ENCODE measurements at regions not wholly inside any gene's neighbourhood (a gene's known extent, or its start where the extent isn't known, plus 50 kb on each side); places are given as distances from the start of the nearest gene placed in this dataset.

- TF ChIP-seq RAD21 (CRISPR knock-in tag; conservative IDR thresholded peaks at IDR 0.05 in 1 of 2, IDR thresholded peaks at IDR 0.05 in 1 of 2) = 0 out of 4 replicates have a peak, but pooled peaks of 1 of the 2 experiments have one; percentile 13
- TF ChIP-seq, protein P1, sequence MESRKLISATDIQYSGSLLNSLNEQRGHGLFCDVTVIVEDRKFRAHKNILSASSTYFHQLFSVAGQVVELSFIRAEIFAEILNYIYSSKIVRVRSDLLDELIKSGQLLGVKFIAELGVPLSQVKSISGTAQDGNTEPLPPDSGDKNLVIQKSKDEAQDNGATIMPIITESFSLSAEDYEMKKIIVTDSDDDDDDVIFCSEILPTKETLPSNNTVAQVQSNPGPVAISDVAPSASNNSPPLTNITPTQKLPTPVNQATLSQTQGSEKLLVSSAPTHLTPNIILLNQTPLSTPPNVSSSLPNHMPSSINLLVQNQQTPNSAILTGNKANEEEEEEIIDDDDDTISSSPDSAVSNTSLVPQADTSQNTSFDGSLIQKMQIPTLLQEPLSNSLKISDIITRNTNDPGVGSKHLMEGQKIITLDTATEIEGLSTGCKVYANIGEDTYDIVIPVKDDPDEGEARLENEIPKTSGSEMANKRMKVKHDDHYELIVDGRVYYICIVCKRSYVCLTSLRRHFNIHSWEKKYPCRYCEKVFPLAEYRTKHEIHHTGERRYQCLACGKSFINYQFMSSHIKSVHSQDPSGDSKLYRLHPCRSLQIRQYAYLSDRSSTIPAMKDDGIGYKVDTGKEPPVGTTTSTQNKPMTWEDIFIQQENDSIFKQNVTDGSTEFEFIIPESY (CRISPR knock-in tag; IDR thresholded peaks at IDR 0.05) = no peak
- TF ChIP-seq HBP1 (CRISPR knock-in tag; IDR thresholded peaks at IDR 0.05) = no peak
- TF ChIP-seq CHD1 (IDR thresholded peaks at IDR 0.05; ENCODE audit: low read length) = no peak
- TF ChIP-seq BHLHE40 (IDR thresholded peaks at IDR 0.05; ENCODE audit: low read length) = no peak
- no peak for TF ChIP-seq ZNF76 (CRISPR knock-in tag; IDR thresholded peaks at IDR 0.05; ENCODE audit: borderline replicate concordance)
- no peak for TF ChIP-seq ZNF384 (IDR thresholded peaks at IDR 0.05; ENCODE audit: low read depth, low read length)
- TF ChIP-seq PATZ1 (CRISPR knock-in tag; IDR thresholded peaks at IDR 0.05; ENCODE audit: borderline replicate concordance) = no peak
- TF ChIP-seq, protein P2, sequence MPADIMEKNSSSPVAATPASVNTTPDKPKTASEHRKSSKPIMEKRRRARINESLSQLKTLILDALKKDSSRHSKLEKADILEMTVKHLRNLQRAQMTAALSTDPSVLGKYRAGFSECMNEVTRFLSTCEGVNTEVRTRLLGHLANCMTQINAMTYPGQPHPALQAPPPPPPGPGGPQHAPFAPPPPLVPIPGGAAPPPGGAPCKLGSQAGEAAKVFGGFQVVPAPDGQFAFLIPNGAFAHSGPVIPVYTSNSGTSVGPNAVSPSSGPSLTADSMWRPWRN (IDR thresholded peaks at IDR 0.05; ENCODE audit: low read depth) = peak; percentile 49; the same call in 1 of the 2 replicates
- TF ChIP-seq, protein P3, sequence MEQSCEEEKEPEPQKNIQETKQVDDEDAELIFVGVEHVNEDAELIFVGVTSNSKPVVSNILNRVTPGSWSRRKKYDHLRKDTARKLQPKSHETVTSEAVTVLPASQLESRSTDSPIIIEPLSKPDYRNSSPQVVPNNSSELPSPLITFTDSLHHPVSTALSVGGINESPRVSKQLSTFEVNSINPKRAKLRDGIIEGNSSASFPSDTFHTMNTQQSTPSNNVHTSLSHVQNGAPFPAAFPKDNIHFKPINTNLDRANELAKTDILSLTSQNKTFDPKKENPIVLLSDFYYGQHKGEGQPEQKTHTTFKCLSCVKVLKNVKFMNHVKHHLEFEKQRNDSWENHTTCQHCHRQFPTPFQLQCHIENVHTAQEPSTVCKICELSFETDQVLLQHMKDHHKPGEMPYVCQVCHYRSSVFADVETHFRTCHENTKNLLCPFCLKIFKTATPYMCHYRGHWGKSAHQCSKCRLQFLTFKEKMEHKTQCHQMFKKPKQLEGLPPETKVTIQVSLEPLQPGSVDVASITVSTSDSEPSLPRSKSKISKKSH (CRISPR knock-in tag; IDR thresholded peaks at IDR 0.05) = no peak
- TF ChIP-seq TOE1 (IDR thresholded peaks at IDR 0.05; ENCODE audit: borderline replicate concordance) = no peak
- TF ChIP-seq TOE1 (CRISPR knock-in tag; IDR thresholded peaks at IDR 0.05; ENCODE audit: borderline replicate concordance, low read depth) = no peak
- no peak for TF ChIP-seq NFRKB (IDR thresholded peaks at IDR 0.05; ENCODE audit: low read depth)
- no peak for TF ChIP-seq ZNF507 (tag; conservative IDR thresholded peaks at IDR 0.05)
- TF ChIP-seq, protein P4, sequence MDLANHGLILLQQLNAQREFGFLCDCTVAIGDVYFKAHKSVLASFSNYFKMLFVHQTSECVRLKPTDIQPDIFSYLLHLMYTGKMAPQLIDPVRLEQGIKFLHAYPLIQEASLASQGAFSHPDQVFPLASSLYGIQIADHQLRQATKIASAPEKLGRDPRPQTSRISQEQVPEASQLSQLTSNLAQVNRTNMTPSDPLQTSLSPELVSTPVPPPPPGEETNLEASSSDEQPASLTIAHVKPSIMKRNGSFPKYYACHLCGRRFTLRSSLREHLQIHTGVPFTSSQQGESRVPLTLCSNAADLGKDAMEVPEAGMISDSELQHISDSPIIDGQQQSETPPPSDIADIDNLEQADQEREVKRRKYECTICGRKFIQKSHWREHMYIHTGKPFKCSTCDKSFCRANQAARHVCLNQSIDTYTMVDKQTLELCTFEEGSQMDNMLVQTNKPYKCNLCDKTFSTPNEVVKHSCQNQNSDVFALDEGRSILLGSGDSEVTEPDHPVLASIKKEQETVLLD (IDR thresholded peaks at IDR 0.05) = no peak
- TF ChIP-seq GTF2B (IDR thresholded peaks at IDR 0.05; ENCODE audit: extremely low read depth, insufficient read length) = no peak
- no peak for TF ChIP-seq ZNF764 (CRISPR knock-in tag; IDR thresholded peaks at IDR 0.05; ENCODE audit: low read depth)
These were observed 268.8 kb upstream of the ANKRD55 start (continued) for GRCh38 chr5:56501781-56502557.

Data from K562 (cell line).